T-cell (primary cell): ENCODE measurements at regions not wholly inside any gene's neighbourhood (a gene's known extent, or its start where the extent isn't known, plus 50 kb on each side); places are given as distances from the start of the nearest gene placed in this dataset.
A peak's percentile ranks its signal among the peaks of the same experiment; 100 is the strongest.
"Not testable (repeated sequence)": the region's sequence is repeated elsewhere in the genome, so short reads cannot be mapped to it uniquely, and the experiment has no call there.

Experiments used
- ATAC-seq, 4 experiments: fragments of 200-7000 bp in 3 of 4; fragments of 150-1000 bp in 1 of 4; cut with Tn5 transposase; replicated peaks in 1 of 4; 1 replicate in 3 of 4; 2 replicates in 1 of 4; pipeline ENCODE4 v1.10.0; 2021; ENCODE audit warnings: moderate library complexity in 3 of 4, mild to moderate bottlenecking in 2 of 4, moderate number of reproducible peaks in 1 of 4
- CTCF ChIA-PET, 2 donors: fragments of 300-600 bp; sonication (Branson Sonifier 250); formaldehyde crosslinking; loops; one replicate each; lab custom pipeline; 2022; ENCODE audit warnings: antibody characterized with exemption in 2 of 2; lab: Charles Lee
- POLR2A ChIA-PET, 2 donors: fragments of 300-600 bp; sonication (Branson Sonifier 250); formaldehyde crosslinking; loops; one replicate each; lab custom pipeline; 2022; ENCODE audit warnings: antibody characterized with exemption in 2 of 2; lab: Charles Lee
- DNase-seq, 35 experiments: peaks; one replicate each; pipeline versions ENCODE4 v3.0.0 to v3.0.0-alpha.2; 2013 to 2023
- H3K27ac ChIP-seq: one replicate; pipeline ENCODE4 v1.5.1; 2013; ENCODE audit warnings: low read length
- H3K27me3 ChIP-seq, 2 experiments: replicated peaks in 1 of 2; 1 replicate in 1 of 2; 2 replicates in 1 of 2; pipeline versions ENCODE4 v1.6.1 to v1.7.0; 2013; ENCODE audit warnings: low read length in 1 of 2, mixed read lengths in 1 of 2; ENCODE audit not compliant: control insufficient read depth in 2 of 2, insufficient read depth in 2 of 2; ENCODE audit errors: extremely low read depth in 1 of 2
- H3K36me3 ChIP-seq, 2 donors: 1 replicate in 1 of 2; 2 replicates in 1 of 2; pipeline versions ENCODE4 v1.6.1 to v1.7.0; 2013; ENCODE audit warnings: low read length in 1 of 2; ENCODE audit not compliant: control insufficient read depth in 2 of 2, insufficient read depth in 1 of 2; ENCODE audit errors: extremely low read depth in 1 of 2
- H3K4me1 ChIP-seq, 2 experiments: 1 replicate in 1 of 2; 2 replicates in 1 of 2; pipeline versions ENCODE4 v1.6.1 to v1.7.0; 2013; ENCODE audit warnings: low read length in 2 of 2, mixed read lengths in 1 of 2; ENCODE audit not compliant: insufficient read depth in 2 of 2, control insufficient read depth in 1 of 2; ENCODE audit errors: extremely low read depth in 1 of 2
- H3K4me3 ChIP-seq, 2 donors: 1 replicate in 1 of 2; 2 replicates in 1 of 2; pipeline versions ENCODE4 v1.5.1 to v1.7.0; 2013; ENCODE audit warnings: mild to moderate bottlenecking in 2 of 2, low read length in 1 of 2, moderate library complexity in 1 of 2; ENCODE audit not compliant: control insufficient read depth in 1 of 2; ENCODE audit errors: extremely low read depth in 1 of 2
- H3K9me3 ChIP-seq: 2 replicates; pipeline ENCODE4 v1.7.0; 2013
- H3K27ac Mint-ChIP-seq, 2 donors: one replicate each; pipeline ENCODE4 v1.8.0; 2020 to 2021; ENCODE audit warnings: mild to moderate bottlenecking in 2 of 2, mixed read lengths in 2 of 2
- H3K27me3 Mint-ChIP-seq, 2 donors: one replicate each; pipeline ENCODE4 v1.8.0; 2021 to 2022; ENCODE audit warnings: mixed read lengths in 2 of 2
- H3K36me3 Mint-ChIP-seq: one replicate; pipeline ENCODE4 v1.8.0; 2021; ENCODE audit warnings: mixed read lengths
- H3K4me1 Mint-ChIP-seq, 3 donors: one replicate each; pipeline ENCODE4 v1.8.0; 2020 to 2022; ENCODE audit warnings: mixed read lengths in 3 of 3, mild to moderate bottlenecking in 1 of 3
- H3K4me3 Mint-ChIP-seq, 3 donors: one replicate each; pipeline ENCODE4 v1.8.0; 2020 to 2022; ENCODE audit warnings: mild to moderate bottlenecking in 3 of 3, mixed read lengths in 3 of 3, moderate library complexity in 3 of 3
- H3K9me3 Mint-ChIP-seq, 3 donors: one replicate each; pipeline ENCODE4 v1.8.0; 2020 to 2022; ENCODE audit warnings: mixed read lengths in 3 of 3
- WGBS: methylation state at CpG from one replicate; pipeline ENCODE4 v1.1.5; 2013; ENCODE audit warnings: missing lambda C conversion rate; ENCODE audit not compliant: insufficient coverage; 5-methylcytosine and 5-hydroxymethylcytosine counted together

GRCh38 chr15:69774711-69775110, 322.1 kb downstream of the RPLP1 start:
- H3K27ac Mint-ChIP-seq, POLR2A ChIA-PET, H3K4me1 ChIP-seq, DNase-seq, ATAC-seq, H3K36me3 ChIP-seq, H3K9me3 ChIP-seq, H3K36me3 Mint-ChIP-seq, CTCF ChIA-PET, H3K4me3 Mint-ChIP-seq, H3K27ac ChIP-seq, H3K4me3 ChIP-seq, H3K27me3 ChIP-seq: not testable (repeated sequence)
- Mint-ChIP-seq H3K27me3 (peaks cover 13 to 14% of the 10 kb centered on the region in 2 donors), H3K4me1 (peaks cover 6 to 12% (median 7%) of the 10 kb centered on the region in 3 donors), H3K9me3 (peaks cover 0 to 11% (median 3%) of the 10 kb centered on the region in 3 donors)
- WGBS, result no CpG with 5 or more reads among the region's 2 CpGs

- no peak overlapping the region for H3K4me3 Mint-ChIP-seq
- H3K36me3 Mint-ChIP-seq, result no peaks in the 10 kb centered on the region
- peaks cover 3 to 8% of the 10 kb centered on the region in 2 donors for H3K27me3 Mint-ChIP-seq
- WGBS, result no CpG with 5 or more reads among the region's 2 CpGs
- Histone ChIP-seq H3K27ac (no peak overlapping the region), H3K4me3 (no peak overlapping the region), H3K9me3 (no peaks in the 10 kb centered on the region), H3K27me3 (peaks cover 0 to 6% of the 10 kb centered on the region in 2 experiments), H3K4me1 (peaks cover 7 to 13% of the 10 kb centered on the region in 2 experiments), H3K36me3 (no peaks in the 10 kb centered on the region)
- peaks cover 12 to 14% (median 13%) of the 10 kb centered on the region in 3 donors for H3K4me1 Mint-ChIP-seq
- POLR2A ChIA-PET, result no interaction called here
- ATAC-seq, result no peak
- CTCF ChIA-PET, result no interaction called here
- no peak overlapping the region for H3K27ac Mint-ChIP-seq
- DNase-seq, result no peak
- peaks cover 0 to 11% (median 0%) of the 10 kb centered on the region in 3 donors for H3K9me3 Mint-ChIP-seq
Observed at GRCh38 chr15:69777356-69777755, 320.4 kb downstream of the TLE3 start.

GRCh38 chr15:69780374-69780773, 317.3 kb downstream of the TLE3 start:
- peaks cover 16 to 20% of the 10 kb centered on the region in 2 experiments for H3K4me1 ChIP-seq
- Mint-ChIP-seq H3K36me3 (no peaks in the 10 kb centered on the region), H3K4me1 (peaks cover 25 to 34% (median 30%) of the 10 kb centered on the region in 3 donors), H3K4me3 (no peak overlapping the region), H3K27ac (no peak overlapping the region), H3K9me3 (peaks cover 0 to 8% (median 0%) of the 10 kb centered on the region in 3 donors), H3K27me3 (peaks cover 6 to 23% of the 10 kb centered on the region in 2 donors)
- DNase-seq (peak in 1 of 35 experiments; percentile 9), ATAC-seq (no peak)
- POLR2A ChIA-PET, result no interaction called here
- no peak overlapping the region for H3K4me3 ChIP-seq
- WGBS, result 92% methylated on average over 5 of the region's 6 CpGs
- CTCF ChIA-PET, result no interaction called here
- H3K36me3 ChIP-seq, result no peaks in the 10 kb centered on the region
- H3K27me3 ChIP-seq, result peaks cover 0 to 9% of the 10 kb centered on the region in 2 experiments
- H3K9me3 ChIP-seq, result no peaks in the 10 kb centered on the region
- H3K27ac ChIP-seq, result no peak overlapping the region

GRCh38 chr15:69780981-69781380, 316.7 kb downstream of the TLE3 start:
- Mint-ChIP-seq H3K4me1 (peaks cover 25 to 34% (median 30%) of the 10 kb centered on the region in 3 donors), H3K27me3 (peaks cover 6 to 25% of the 10 kb centered on the region in 2 donors), H3K36me3 (no peaks in the 10 kb centered on the region), H3K9me3 (peaks cover 0 to 8% (median 0%) of the 10 kb centered on the region in 3 donors), H3K4me3 (no peak overlapping the region), H3K27ac (no peak overlapping the region)
- WGBS, result 40% methylated on average over 1 of the region's 6 CpGs
- Histone ChIP-seq H3K27me3 (peaks cover 0 to 10% of the 10 kb centered on the region in 2 experiments), H3K4me1 (peaks cover 16 to 20% of the 10 kb centered on the region in 2 experiments), H3K27ac (no peak overlapping the region), H3K36me3 (no peaks in the 10 kb centered on the region), H3K9me3 (no peaks in the 10 kb centered on the region), H3K4me3 (no peak overlapping the region)
- DNase-seq (no peak), ATAC-seq (no peak)
- POLR2A ChIA-PET, result interaction anchor here in 1 of 2 donors (0.5 kb wide), 1 partner anchor 46 kb away, joined by 3 read pairs; no protein-coding TSS in a partner anchor
- CTCF ChIA-PET, result no interaction called here

GRCh38 chr15:69781411-69782125, 316.1 kb downstream of the TLE3 start:
- 64% methylated on average over 5 of the region's 6 CpGs for WGBS
- peak overlapping the region in 1 of 3 donors; percentile 22 for H3K4me3 Mint-ChIP-seq

DNA sequence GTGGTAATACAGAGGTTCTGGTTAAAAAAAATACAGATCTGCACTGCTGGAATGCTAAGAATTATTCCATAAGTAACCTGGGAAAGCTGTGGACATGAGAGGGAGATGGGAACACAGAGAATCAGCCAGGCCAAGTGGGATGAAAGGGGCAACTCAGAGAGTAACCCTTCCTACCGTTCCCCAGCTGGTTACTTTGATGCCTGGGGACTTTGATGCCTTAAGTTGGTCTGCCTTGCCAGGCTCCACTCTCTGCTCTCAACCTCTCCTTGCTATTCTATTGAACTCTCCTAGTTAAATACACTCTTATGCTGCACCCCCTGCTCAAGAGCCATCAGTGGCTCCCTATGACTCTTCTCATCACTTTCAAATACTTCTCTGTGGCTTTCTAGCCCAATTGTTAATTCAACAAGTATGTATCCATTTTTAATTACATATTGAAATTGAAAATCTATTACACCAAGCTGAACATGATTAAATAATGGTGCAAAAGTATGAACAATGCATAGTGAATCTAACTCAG, 315.5 kb downstream of the TLE3 start:
- peaks cover 16 to 20% of the 10 kb centered on the region in 2 experiments for H3K4me1 ChIP-seq
- Mint-ChIP-seq H3K4me3 (peak overlapping the region in 1 of 3 donors; percentile 53), H3K9me3 (peaks cover 0 to 7% (median 0%) of the 10 kb centered on the region in 3 donors), H3K36me3 (no peaks in the 10 kb centered on the region), H3K27me3 (peaks cover 10 to 34% of the 10 kb centered on the region in 2 donors), H3K4me1 (peaks cover 25 to 34% (median 30%) of the 10 kb centered on the region in 3 donors), H3K27ac (no peak overlapping the region)
- CTCF ChIA-PET, result no interaction called here
- no peaks in the 10 kb centered on the region for H3K9me3 ChIP-seq
- 17% methylated on average over 1 of the region's 1 CpG for WGBS
- no peak overlapping the region for H3K27ac ChIP-seq
- peak overlapping the region in 1 of 2 donors; percentile 2 for H3K4me3 ChIP-seq
- POLR2A ChIA-PET, result interaction anchor here in 1 of 2 donors (0.6 kb wide), 1 partner anchor 317 kb away, joined by 5 read pairs; no protein-coding TSS in a partner anchor
- DNase-seq, result no peak
- peaks cover 0 to 13% of the 10 kb centered on the region in 2 experiments for H3K27me3 ChIP-seq
- peak in 2 of 4 experiments; percentile 38 to 54 for ATAC-seq
- no peaks in the 10 kb centered on the region for H3K36me3 ChIP-seq

More at GRCh38 chr15:69781411-69782125, 316.1 kb downstream of the TLE3 start:
- Mint-ChIP-seq H3K27ac (no peak overlapping the region), H3K4me1 (peaks cover 25 to 34% (median 30%) of the 10 kb centered on the region in 3 donors), H3K9me3 (peaks cover 0 to 8% (median 0%) of the 10 kb centered on the region in 3 donors), H3K27me3 (peaks cover 6 to 29% of the 10 kb centered on the region in 2 donors), H3K36me3 (no peaks in the 10 kb centered on the region)
- Histone ChIP-seq H3K4me3 (peak overlapping the region in 1 of 2 donors; percentile 2), H3K27ac (no peak overlapping the region), H3K36me3 (no peaks in the 10 kb centered on the region), H3K4me1 (peaks cover 16 to 20% of the 10 kb centered on the region in 2 experiments), H3K27me3 (peaks cover 0 to 13% of the 10 kb centered on the region in 2 experiments), H3K9me3 (no peaks in the 10 kb centered on the region)
- ATAC-seq (peak in 2 of 4 experiments; percentile 28 to 33), DNase-seq (no peak)
- ChIA-PET CTCF (no interaction called here), POLR2A (interaction anchor here in 1 of 2 donors (0.5 kb wide), 1 partner anchor 46 kb away, joined by 3 read pairs; no protein-coding TSS in a partner anchor)
